Ishikawa (cell line): ENCODE measurements at regions not wholly inside any gene's neighbourhood (a gene's known extent, or its start where the extent isn't known, plus 50 kb on each side); places are given as distances from the start of the nearest gene placed in this dataset.

Experiments used
- CEBPB ChIP-seq: IDR thresholded peaks from 2 replicates; pipeline ENCODE4 v1.6.1; 2012
- EGR1 ChIP-seq: IDR thresholded peaks from 2 replicates; pipeline ENCODE4 v1.6.1; 2012
- EP300 ChIP-seq: IDR thresholded peaks from 2 replicates; pipeline ENCODE4 v1.6.1; 2012; ENCODE audit warnings: borderline replicate concordance
- NFIC ChIP-seq: IDR thresholded peaks from 2 replicates; pipeline ENCODE4 v1.6.1; 2012
- RAD21 ChIP-seq: IDR thresholded peaks from 2 replicates; pipeline ENCODE4 v1.6.1; 2012; ENCODE audit warnings: low read depth
- REST ChIP-seq: IDR thresholded peaks from 2 replicates; pipeline ENCODE4 v1.6.1; 2012; ENCODE audit warnings: low read depth, mild to moderate bottlenecking
- TCF12 ChIP-seq: IDR thresholded peaks from 2 replicates; pipeline ENCODE4 v1.6.1; 2012; ENCODE audit warnings: low read depth
- USF1 ChIP-seq: IDR thresholded peaks from 2 replicates; pipeline ENCODE4 v1.6.1; 2012

- TF ChIP-seq EP300, result no peak
- TF ChIP-seq NFIC, result no peak
- TF ChIP-seq CEBPB, result no peak
- no peak for TF ChIP-seq USF1
- no peak for TF ChIP-seq RAD21
- no peak for TF ChIP-seq REST
- TF ChIP-seq TCF12, result no peak
- TF ChIP-seq EGR1, result no peak
Measured at GRCh38 chr10:131475803-131476202, 164.3 kb upstream of the TCERG1L start.
